Dedifferentiated amniotic fluid mesenchymal stem cell (primary cell): ENCODE measurements at regions not wholly inside any gene's neighbourhood (a gene's known extent, or its start where the extent isn't known, plus 50 kb on each side); places are given as distances from the start of the nearest gene placed in this dataset.
A peak's percentile ranks its signal among the peaks of the same experiment; 100 is the strongest.

Experiments used
- DNase-seq: peaks from one replicate; pipeline ENCODE4 v3.0.0-alpha.2; 2016; ENCODE audit errors: extremely low spot score

DNA sequence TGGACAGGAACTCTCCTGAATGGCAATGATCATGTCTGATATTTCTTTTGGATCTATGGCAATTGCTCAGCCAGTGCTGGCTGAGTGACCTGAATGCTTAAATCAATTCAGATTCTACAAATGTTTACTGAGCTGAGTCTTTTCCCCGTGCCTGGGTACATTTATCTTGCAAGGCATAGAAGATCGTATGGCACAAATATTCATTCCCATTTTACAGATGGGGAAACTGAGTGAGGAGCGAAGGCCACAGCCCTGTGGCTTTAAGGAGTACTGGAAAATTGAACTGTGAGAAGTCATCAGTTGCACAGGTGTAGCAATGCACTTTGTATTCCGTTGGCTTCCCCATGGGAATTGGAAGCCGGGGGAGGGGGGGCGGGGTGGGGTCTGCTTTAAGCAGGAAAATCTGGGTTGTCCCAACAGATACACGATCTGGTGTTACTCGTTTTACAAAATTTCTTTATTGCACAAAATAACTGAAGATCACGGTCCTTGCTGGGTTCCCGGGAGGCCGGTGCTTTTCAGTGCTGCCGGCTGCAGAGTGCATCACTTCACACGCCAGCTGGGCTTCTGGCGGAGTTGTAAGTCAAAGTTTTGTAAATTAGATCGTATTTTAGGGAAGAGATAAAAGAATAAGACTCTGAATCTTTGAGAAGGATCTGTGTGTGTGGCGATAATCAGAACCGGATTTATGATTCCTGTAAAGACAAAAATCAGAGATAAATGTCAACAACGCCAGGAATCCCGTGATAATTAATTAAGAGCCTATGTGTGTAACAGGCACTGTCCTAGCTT lies 75.0 kb upstream of the MAP1LC3B2 start:
- no peak for DNase-seq

DNA sequence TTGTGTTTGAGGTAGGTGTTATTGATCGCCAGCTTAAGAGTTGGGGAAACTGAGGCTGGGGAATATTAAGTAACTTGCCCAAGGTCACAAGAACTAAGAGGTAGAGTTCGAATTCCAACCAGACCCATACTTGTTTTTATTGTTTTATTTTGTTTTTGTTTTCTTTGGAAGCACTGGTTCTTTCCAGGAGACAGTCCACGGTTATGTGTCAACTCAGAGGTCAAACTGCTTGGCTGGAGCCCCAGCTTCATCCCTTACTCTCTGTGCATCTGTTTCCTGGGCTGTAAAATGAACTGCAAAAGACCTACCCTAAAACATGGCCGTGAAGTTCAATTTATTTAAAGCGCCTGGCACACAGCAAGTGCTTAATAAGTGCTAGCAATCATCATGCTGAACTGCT lies 74.4 kb upstream of the MAP1LC3B2 start:
- DNase-seq = no peak

DNA sequence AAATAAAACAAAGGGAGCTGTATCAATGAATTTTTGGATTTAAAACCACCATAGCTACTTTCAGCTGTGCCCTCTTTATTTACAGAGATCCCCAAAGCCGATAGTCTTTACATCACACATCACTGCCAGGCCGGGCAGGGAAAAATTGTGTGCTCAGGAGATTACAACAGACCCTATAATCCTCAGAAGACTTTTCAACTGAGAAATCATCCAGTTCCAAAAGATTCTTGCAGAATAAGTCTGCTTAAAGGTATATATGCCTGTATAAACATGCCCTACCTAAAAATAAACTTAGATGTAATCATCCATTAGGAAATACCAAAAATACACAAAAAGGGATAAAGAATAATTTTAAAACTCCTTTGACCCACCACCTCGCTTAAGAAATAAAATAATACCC lies 70.1 kb upstream of the MAP1LC3B2 start:
- DNase-seq = no peak

DNA sequence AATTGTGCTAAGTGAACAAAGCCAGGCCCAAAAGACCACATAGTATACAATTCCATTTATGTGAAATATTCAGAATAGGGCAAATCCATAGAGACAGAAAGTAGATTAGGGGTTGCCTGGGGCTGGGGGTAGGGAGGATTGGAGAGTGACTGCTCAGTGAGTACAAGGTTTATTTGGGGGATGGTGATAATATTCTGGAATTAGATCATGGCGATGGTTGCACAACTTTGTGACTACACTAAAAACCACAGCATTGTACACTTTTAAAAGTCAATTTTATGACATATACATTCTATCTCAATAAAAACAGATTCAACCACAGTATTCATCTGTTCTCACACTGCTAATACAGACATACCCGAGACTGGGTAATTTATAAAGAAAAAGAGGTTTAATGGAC lies 68.7 kb upstream of the MAP1LC3B2 start:
- DNase-seq = no peak

DNA sequence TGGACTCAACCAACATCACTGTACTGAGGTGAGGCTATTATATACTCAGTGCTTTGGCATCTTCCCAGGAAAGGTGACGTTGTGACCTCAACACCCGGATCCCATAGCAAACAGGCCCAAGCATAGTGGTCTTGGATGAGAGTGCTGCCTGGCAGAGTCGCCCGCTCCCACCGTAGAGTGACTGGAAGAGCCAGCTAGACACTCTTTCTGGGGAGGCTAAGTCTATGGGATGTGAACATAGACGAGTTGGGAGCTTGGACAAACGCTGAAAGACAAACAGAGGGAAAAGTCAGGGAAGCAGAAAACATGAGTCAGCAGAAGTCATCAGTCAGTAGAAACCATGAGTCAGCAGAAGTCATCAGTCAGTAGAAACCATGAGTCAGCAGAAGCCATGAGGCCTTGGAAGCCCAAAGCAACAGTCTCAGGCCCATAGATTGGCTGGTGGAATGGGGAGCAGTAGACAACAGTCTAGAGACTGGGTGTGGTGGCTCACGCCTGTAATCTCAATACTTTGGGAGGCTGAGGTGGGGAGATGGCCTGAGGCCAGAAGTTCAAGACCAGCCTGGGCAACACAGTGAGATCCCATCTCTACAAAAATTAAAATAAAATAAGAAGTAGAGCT lies 66.4 kb upstream of the MAP1LC3B2 start:
- DNase-seq = no peak

DNA sequence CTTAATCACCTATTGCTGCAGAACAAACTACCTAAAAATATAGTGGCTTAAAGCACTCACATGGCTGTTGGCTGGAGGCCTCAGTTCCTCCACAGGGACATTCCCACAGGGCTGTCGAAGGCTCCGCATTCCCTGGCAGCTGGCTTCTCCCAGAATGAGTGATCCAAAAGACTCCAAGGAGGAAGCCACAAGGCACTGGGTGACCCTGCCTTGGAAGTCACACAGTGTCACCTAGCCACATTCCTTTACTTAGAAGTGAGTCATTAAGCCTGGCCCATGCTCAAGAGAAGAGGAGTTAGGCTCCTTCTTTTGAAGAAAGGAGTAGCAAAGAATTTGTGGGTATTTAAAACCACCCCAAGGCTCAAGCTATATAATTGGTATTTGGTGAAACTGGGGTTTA lies 63.9 kb upstream of the MAP1LC3B2 start:
- no peak for DNase-seq

DNA sequence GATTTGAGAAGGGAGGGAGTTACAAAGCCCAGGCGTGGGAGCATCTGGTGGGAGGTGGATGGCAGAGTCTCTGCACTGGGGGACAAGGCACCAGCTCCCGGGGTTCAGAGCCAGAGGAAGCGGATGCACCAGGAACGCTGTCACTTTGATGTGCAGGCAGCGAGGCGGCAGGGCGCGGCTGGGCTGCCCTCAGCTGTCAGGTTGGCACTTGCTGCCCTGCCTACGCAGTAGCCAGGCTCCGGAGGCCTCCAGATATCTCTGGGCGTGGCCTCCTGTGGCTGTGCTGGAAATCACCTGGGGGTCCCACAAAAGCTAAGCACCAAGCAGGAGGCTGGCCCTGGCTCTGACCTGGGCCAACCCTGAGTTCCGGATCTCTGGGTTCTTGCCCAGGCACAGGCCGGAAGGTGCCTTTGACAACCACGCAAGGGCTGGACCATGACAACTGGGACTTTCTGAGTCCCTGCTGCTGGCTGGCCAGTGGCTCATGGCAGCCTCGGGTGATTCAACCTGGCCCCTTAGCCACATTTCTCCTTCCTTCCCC lies 62.1 kb upstream of the MAP1LC3B2 start:
- DNase-seq = no peak

DNA sequence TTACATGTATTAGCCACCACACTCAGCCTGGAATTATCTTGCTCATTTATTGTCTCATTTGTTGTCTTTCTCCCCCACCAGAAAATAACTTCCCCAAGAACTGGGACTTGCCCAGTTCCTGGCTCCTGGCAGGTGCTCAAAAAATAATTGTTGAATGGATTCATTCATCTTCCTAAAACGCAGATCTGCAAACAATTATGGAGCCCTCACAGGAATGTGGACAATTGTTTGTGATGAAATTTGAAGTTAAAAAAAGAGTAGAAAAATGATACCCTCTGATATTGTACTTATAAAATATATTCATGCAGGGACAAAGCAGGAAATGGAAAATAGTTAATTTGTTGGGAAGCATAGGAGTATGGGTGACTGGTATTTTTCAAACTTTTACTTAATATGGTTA lies 60.7 kb upstream of the MAP1LC3B2 start:
- DNase-seq = peak; percentile 36

DNA sequence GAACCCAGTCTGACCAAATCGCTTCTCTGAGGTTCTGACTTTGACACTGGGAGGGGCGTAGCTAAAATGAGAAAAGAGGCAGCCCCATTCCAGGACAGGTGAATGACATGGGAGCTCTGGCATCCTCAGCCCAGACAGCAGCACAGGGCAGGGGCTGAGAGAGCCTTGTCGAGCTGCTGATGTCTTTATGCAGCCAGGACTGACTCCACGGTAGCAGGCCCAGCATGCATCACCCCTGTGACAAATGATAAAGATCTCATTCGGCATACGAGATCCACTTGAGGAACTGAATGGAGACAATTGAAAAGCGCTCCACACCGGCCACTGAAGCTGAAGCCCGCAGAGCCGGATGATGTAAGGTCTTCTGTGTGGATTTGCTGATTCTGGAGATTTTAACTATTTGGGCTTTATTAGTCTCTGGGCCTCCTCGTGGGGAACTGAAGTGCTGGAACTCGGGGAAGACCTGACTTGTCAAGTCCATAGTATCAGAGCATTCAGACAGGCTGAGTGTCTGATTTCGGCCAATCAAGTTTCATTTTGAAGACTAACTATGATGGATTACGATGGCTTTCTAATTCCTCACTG lies 56.9 kb upstream of the MAP1LC3B2 start:
- no peak for DNase-seq

DNA sequence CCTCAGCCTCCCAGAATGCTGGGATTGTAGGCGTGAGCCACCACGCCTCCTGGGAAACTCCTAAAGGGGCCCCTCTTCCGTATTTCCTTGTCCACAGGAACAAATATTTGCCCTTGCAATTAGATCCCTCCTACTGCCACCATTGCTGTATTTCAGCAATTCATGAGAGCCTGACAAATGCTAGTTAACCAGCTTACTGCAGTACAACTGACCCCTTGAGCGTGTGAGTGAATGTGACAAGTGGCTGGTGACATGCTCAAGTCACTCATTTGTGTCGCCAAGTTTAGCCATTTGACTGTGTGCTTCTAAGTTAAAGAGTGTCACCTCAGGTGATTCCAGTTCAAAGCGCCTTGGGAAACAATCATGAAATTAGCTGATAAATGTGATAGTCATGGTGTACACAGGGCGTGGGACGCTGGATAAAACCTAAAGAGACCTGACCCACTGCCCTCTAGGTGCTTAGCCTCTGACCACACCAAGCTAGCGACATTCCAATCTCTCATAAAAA lies 56.1 kb upstream of the MAP1LC3B2 start:
- no peak for DNase-seq

DNA sequence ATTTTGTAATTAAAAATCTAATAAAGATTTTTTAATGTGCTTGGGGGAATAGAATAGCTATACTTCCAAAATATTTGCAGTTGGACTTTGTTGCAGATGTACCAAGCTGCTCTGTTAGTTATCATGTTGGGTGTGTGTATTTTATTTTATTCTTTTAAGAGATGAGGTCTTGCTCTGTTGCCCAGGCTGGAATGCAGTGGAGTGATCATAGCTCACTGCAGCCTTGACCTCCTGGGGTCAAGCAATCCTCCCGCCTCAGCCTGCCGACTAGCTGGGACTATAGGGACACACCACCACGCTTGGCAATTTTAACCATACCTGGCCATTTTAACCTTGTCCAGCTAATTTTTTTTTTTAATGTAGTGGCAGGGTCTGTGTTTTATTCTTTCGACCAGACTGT lies 54.7 kb upstream of the MAP1LC3B2 start:
- no peak for DNase-seq

DNA sequence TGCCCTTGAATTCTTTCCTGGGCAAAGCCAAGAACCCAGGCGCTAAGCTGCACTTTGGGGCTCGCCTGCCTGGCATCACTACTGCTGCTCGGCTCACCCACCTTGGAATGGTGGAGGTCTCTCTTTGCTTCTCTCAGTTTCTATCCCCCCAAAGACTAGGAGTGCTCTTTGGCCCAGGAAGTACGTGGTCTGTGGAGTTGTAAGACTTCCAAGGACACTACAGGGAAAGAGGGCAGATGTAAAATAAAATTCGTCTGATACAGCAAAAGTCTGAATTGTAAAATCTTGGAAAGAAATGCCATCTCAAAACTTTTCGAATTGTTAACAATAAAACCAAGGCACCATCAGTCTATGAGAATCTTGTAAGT lies 52.5 kb upstream of the MAP1LC3B2 start:
- no peak for DNase-seq

DNA sequence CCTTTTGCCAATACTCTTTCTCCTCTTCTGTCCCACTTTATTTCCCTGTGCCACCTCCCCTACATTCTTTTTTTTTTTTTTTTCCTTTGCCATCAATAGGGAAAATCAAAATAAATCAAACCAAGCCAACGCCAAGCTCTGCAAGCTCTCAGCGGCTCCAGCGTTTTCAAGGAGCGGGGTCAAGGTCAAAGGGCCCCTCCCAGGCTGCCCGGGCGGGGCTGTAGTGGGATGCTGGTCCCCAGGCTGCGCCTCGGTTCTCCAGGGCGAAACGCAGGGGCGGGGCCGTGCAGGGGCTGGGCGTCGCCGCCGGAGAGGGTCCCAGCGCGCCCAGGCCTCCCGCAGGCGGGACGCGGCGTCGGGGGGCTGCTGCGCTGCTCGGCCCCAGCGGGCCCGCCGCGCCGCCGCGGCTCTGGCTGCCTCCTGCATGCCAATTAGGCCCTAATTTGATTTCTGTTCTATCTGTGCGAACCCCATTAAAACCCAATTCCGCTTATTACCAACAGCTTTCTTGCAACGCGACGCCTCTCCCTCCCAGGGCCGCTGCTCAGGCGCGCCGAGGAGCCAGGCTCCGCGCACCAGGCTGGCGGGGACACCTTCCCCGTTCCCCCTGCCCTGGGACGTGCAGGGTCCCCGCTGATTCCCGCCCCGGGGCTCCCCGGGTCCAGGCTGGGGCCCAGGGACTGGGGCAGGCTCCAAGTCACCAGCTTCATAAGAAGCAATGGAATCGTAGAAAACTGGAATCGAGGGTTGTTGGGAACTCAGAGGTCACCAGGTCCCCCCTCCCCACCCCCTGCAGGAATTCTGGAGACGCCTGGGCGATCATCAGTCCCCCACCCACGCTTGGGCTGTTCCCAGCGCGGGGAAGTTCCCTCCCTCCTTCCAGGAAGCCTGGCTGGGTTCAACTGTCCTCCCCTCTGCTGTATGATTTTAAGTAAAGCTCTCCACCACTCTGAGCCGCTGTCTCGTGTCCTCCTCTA lies 50.7 kb upstream of the MAP1LC3B2 start:
- no peak for DNase-seq
